Large intestine (tissue), 3 donors: ENCODE measurements at regions not wholly inside any gene's neighbourhood (a gene's known extent, or its start where the extent isn't known, plus 50 kb on each side); places are given as distances from the start of the nearest gene placed in this dataset.
"Not testable (repeated sequence)": the region's sequence is repeated elsewhere in the genome, so short reads cannot be mapped to it uniquely, and the experiment has no call there.

ENCODE experiments used
- DNase-seq, 2 donors: peaks; one replicate each; pipeline versions ENCODE4 v3.0.0 to v3.0.0-alpha.2; 2013
- H3K27ac ChIP-seq: one replicate; pipeline ENCODE4 v1.5.1; 2013; ENCODE audit warnings: low read length
- H3K27me3 ChIP-seq: 2 replicates; pipeline ENCODE4 v1.6.1; 2013; ENCODE audit warnings: low read length; ENCODE audit not compliant: control insufficient read depth, insufficient read depth
- H3K36me3 ChIP-seq: 2 replicates; pipeline ENCODE4 v1.6.1; 2013; ENCODE audit warnings: low read length; ENCODE audit not compliant: control insufficient read depth, insufficient read depth
- H3K4me1 ChIP-seq: one replicate; pipeline ENCODE4 v1.6.1; 2013; ENCODE audit warnings: low read length; ENCODE audit not compliant: control insufficient read depth, insufficient read depth
- H3K4me3 ChIP-seq: one replicate; pipeline ENCODE4 v1.5.1; 2013; ENCODE audit warnings: low read length
- H3K9me3 ChIP-seq: one replicate; pipeline ENCODE4 v1.6.1; 2013; ENCODE audit warnings: mild to moderate bottlenecking, low read depth, low read length, moderate library complexity; ENCODE audit not compliant: control insufficient read depth
- WGBS: methylation state at CpG from one replicate; pipeline ENCODE4 v1.1.5; 2013; ENCODE audit warnings: low lambda C conversion rate; ENCODE audit not compliant: insufficient coverage; 5-methylcytosine and 5-hydroxymethylcytosine counted together

- 100% methylated on average over 1 of the region's 4 CpGs for WGBS
- not testable (repeated sequence) for H3K27ac ChIP-seq, H3K27me3 ChIP-seq, H3K4me3 ChIP-seq, DNase-seq, H3K36me3 ChIP-seq, H3K9me3 ChIP-seq
- peaks cover 16% of the 10 kb centered on the region for H3K4me1 ChIP-seq
Measured at GRCh38 chr14:71358932-71359421, 451.7 kb downstream of the PCNX1 start.

DNA sequence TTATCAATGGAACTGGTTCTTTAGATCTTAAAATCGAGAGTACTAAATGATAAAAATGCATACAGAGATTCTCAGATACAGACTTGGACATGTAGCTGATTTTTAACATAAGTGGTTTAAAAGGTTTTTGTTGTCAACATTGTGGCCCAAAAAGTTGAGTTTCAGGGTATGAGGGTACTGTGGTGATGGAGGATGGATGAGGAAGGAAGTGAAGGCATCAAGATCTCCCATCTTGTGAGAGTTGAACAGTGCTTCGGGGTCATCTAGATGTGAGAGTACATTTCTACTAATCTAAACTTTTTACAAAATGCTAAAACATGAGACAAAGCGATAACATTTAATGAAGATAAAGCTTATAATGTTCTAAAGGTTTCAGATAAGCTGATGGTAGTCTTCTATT, 452.6 kb downstream of the PCNX1 start:
- Histone ChIP-seq H3K4me1 (peaks cover 16% of the 10 kb centered on the region), H3K27ac (no peak overlapping the region), H3K36me3 (no peaks in the 10 kb centered on the region), H3K27me3 (no peaks in the 10 kb centered on the region), H3K4me3 (no peak overlapping the region), H3K9me3 (no peaks in the 10 kb centered on the region)
- WGBS: 88% methylated on average over 2 of the region's 3 CpGs
- no peak for DNase-seq

GRCh38 chr14:71361336-71361735, 454.1 kb downstream of the PCNX1 start:
- Histone ChIP-seq H3K36me3 (no peaks in the 10 kb centered on the region), H3K9me3 (no peaks in the 10 kb centered on the region), H3K27ac (no peak overlapping the region), H3K27me3 (no peaks in the 10 kb centered on the region), H3K4me1 (peaks cover 16% of the 10 kb centered on the region), H3K4me3 (no peak overlapping the region)
- peak in 1 of 2 donors; percentile 14 for DNase-seq
- 100% methylated on average over 1 of the region's 3 CpGs for WGBS

DNA sequence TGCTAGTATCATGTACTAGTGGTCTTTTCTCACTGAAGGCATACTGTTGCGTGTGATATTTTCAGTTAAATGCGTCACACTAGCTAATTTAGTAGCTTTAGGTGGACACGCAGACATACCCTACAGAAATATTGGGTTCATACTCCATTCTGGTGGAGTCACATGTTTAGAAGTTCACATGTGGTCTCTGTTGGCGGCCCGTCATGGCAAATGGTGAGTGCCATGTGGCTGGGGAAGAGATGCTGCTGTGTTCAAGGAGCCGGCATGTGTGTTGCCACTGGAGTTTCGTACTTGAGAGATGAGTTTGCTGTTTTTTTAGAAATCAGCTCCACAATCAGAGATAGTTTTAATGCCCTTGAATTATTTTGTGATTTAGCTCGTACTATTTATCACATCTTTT, 454.6 kb downstream of the PCNX1 start:
- WGBS: 100% methylated on average over 1 of the region's 8 CpGs
- Histone ChIP-seq H3K27ac (no peak overlapping the region), H3K9me3 (no peaks in the 10 kb centered on the region), H3K36me3 (no peaks in the 10 kb centered on the region), H3K27me3 (no peaks in the 10 kb centered on the region), H3K4me1 (peaks cover 16% of the 10 kb centered on the region), H3K4me3 (no peak overlapping the region)
- DNase-seq: no peak

DNA sequence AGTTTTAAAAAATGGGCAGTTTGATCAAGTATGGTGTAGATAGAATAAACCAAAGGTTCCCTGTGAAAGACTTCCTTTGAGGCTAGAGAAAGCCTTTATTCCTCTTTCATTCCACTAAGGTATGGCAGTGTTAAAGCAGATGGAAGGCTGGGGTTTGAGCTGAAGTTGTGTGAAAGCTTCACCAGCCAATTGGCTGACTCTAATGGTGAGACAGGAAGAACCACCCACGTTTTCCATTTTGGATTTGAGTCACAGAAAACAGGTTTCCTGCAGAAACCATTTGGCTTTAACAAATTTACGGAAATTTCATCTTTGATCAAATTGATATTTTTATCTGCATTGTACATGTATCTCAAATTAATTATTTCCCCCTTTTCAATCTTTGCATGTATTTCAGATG, 455.0 kb downstream of the PCNX1 start:
- H3K9me3 ChIP-seq: no peaks in the 10 kb centered on the region
- H3K4me3 ChIP-seq: no peak overlapping the region
- WGBS: 100% methylated on average over 1 of the region's 2 CpGs
- H3K36me3 ChIP-seq: no peaks in the 10 kb centered on the region
- no peaks in the 10 kb centered on the region for H3K27me3 ChIP-seq
- peaks cover 16% of the 10 kb centered on the region for H3K4me1 ChIP-seq
- no peak overlapping the region for H3K27ac ChIP-seq
- no peak for DNase-seq

- peaks cover 16% of the 10 kb centered on the region for H3K4me1 ChIP-seq
- peak in 1 of 2 donors; percentile 30 for DNase-seq
- H3K4me3 ChIP-seq: no peak overlapping the region
- H3K27me3 ChIP-seq: no peaks in the 10 kb centered on the region
- WGBS: 73% methylated on average over 2 of the region's 3 CpGs
- H3K9me3 ChIP-seq: no peaks in the 10 kb centered on the region
- no peaks in the 10 kb centered on the region for H3K36me3 ChIP-seq
- no peak overlapping the region for H3K27ac ChIP-seq
Measured at GRCh38 chr14:71362920-71363584, 455.8 kb downstream of the PCNX1 start.

GRCh38 chr14:71363946-71364925, 457.0 kb downstream of the PCNX1 start:
- no peaks in the 10 kb centered on the region for H3K36me3 ChIP-seq
- no peaks in the 10 kb centered on the region for H3K9me3 ChIP-seq
- H3K4me1 ChIP-seq: peaks cover 16% of the 10 kb centered on the region
- peak in 1 of 2 donors; percentile 23 for DNase-seq
- 60% methylated on average over 1 of the region's 8 CpGs for WGBS
- H3K27me3 ChIP-seq: no peaks in the 10 kb centered on the region
- no peak overlapping the region for H3K4me3 ChIP-seq
- H3K27ac ChIP-seq: no peak overlapping the region

DNA sequence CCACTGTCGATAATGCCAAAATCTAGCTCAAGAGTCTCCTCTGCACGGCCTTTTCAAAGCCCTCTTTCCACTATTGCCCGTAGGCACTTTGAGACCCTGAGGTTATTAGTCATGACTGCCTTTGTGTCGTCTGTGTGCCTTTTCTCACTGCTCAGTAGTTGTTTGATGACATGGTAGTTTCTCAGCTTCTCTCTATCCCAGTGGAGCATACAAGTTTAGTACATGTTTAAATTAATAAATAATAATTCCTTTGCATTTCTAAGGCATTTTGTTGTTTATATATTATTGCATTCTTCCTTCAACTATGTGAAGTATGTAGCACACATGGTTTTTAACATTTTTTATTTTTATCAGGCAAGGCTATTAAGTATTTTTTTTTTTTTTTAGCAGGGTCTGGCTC, 458.1 kb downstream of the PCNX1 start:
- Histone ChIP-seq H3K27me3 (no peaks in the 10 kb centered on the region), H3K4me3 (no peak overlapping the region), H3K36me3 (no peaks in the 10 kb centered on the region), H3K4me1 (peaks cover 16% of the 10 kb centered on the region), H3K27ac (no peak overlapping the region), H3K9me3 (no peaks in the 10 kb centered on the region)
- 83% methylated on average over 2 of the region's 4 CpGs for WGBS
- DNase-seq: no peak

DNA sequence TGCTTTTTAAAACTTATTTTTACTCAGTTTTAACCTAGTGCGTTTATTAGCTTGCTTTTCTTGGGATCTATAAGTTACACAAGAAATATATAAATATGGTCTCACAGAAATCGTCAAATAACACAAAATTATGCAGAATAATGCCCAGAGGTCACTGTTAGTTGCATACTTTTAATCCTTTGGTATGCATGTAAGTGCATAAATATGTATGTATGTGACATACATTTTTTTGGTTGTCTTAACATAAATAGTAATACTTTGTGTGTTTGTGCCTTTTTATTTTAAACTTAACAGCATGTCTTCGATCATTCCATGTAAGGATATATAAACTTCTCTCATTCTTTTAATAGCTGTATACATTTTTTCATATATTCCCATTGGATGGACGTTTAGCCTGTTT, 459.6 kb downstream of the PCNX1 start:
- 97% methylated on average over 4 of the region's 4 CpGs for WGBS

DNA sequence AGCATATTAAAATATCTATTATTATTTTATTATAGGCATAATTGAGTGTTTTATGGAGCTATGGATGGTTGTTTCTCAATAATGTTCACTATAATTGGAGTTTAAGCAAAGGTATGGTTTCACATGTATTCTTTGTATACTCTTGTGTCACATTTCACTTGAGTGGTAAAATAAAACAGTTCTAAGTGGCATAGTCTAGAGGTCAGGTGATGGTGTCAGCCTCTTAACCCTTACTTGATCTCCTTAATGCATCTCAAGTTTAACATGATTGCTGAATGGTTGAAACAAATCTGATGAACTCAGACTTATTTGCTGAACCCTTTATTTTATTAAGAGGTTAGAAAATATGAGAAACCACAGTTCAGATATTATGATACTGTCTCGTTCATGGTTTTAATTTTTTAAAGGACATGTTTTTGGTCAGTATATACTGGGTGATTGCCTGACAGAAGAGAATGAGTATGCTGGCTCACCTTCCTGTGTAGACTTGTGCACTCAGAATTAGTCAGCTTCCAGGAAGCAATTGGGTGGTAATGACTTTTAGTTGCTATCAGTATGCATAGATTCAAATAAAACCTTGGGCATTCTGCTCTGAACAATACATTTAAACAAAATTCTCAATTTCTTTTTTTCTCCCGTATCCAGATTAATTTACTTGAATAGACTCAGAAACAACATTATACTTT, 464.6 kb downstream of the PCNX1 start:
- DNase-seq: no peak
- H3K4me1 ChIP-seq: no peaks in the 10 kb centered on the region
- no peaks in the 10 kb centered on the region for H3K36me3 ChIP-seq
- peaks cover 2% of the 10 kb centered on the region for H3K9me3 ChIP-seq
- H3K27me3 ChIP-seq: no peaks in the 10 kb centered on the region
- H3K4me3 ChIP-seq: no peak overlapping the region
- no peak overlapping the region for H3K27ac ChIP-seq
- WGBS: 86% methylated on average over 2 of the region's 2 CpGs

More for the DNA sequence above, 459.6 kb downstream of the PCNX1 start:
- Histone ChIP-seq H3K27ac (no peak overlapping the region), H3K36me3 (no peaks in the 10 kb centered on the region), H3K4me1 (peaks cover 10% of the 10 kb centered on the region), H3K27me3 (no peaks in the 10 kb centered on the region), H3K4me3 (no peak overlapping the region), H3K9me3 (no peaks in the 10 kb centered on the region)
- DNase-seq: no peak
